Smooth muscle cell (in vitro differentiated cells): ENCODE measurements at regions not wholly inside any gene's neighbourhood (a gene's known extent, or its start where the extent isn't known, plus 50 kb on each side); places are given as distances from the start of the nearest gene placed in this dataset.
A peak's percentile ranks its signal among the peaks of the same experiment; 100 is the strongest.
"Not testable (repeated sequence)": the region's sequence is repeated elsewhere in the genome, so short reads cannot be mapped to it uniquely, and the experiment has no call there.

Experiments
- DNase-seq: peaks from one replicate; lab custom pipeline; 2025; ENCODE audit not compliant: unreplicated experiment; lab: John Stamatoyannopoulos, UW
- H2AFZ ChIP-seq: fragments of 200-600 bp; sonication (generic); 2 replicates; pipeline ENCODE4 v1.6.0; 2016; ENCODE audit warnings: antibody characterized with exemption, low read depth, mild to moderate bottlenecking
- H3F3A ChIP-seq: fragments of 200-600 bp; sonication (generic); 2 replicates; pipeline ENCODE4 v1.6.0; 2017; ENCODE audit warnings: antibody characterized with exemption, low read depth
- H3K27ac ChIP-seq: fragments of 200-600 bp; sonication (generic); 2 replicates; pipeline ENCODE4 v1.5.1; 2016; ENCODE audit warnings: low read depth, mild to moderate bottlenecking
- H3K27me3 ChIP-seq: fragments of 200-600 bp; sonication (generic); 2 replicates; pipeline ENCODE4 v1.6.1; 2016; ENCODE audit warnings: low read depth, mild to moderate bottlenecking
- H3K36me3 ChIP-seq: fragments of 200-600 bp; sonication (generic); 2 replicates; pipeline ENCODE4 v1.5.1; 2016; ENCODE audit warnings: low read depth
- H3K4me1 ChIP-seq: fragments of 200-600 bp; sonication (generic); 2 replicates; pipeline ENCODE4 v1.5.1; 2016; ENCODE audit warnings: low read depth
- H3K4me2 ChIP-seq: fragments of 200-600 bp; sonication (generic); 2 replicates; pipeline ENCODE4 v1.6.0; 2016; ENCODE audit warnings: mild to moderate bottlenecking
- H3K4me3 ChIP-seq: fragments of 200-600 bp; sonication (generic); 2 replicates; pipeline ENCODE4 v1.5.1; 2016; ENCODE audit warnings: mild to moderate bottlenecking
- H3K79me2 ChIP-seq: fragments of 200-600 bp; sonication (generic); 2 replicates; pipeline ENCODE4 v1.6.0; 2016; ENCODE audit warnings: low read depth, mild to moderate bottlenecking
- H3K9ac ChIP-seq: fragments of 200-600 bp; sonication (generic); 2 replicates; pipeline ENCODE4 v1.6.0; 2016; ENCODE audit warnings: low read depth
- H3K9me3 ChIP-seq: fragments of 200-600 bp; sonication (generic); replicated peaks from 2 replicates; pipeline ENCODE4 v1.5.1; 2016; ENCODE audit warnings: low read depth
- H4K20me1 ChIP-seq: fragments of 200-600 bp; sonication (generic); 2 replicates; pipeline ENCODE4 v1.6.0; 2016; ENCODE audit warnings: low read depth
- CTCF ChIP-seq: fragments of 200-600 bp; sonication (generic); IDR thresholded peaks from 2 replicates; pipeline ENCODE4 v1.5.1; 2017; ENCODE audit warnings: borderline replicate concordance, mild to moderate bottlenecking, antibody characterized with exemption; ENCODE audit not compliant: insufficient read depth, poor library complexity, severe bottlenecking
- WGBS: methylation state at CpG from one replicate; pipeline ENCODE4 v1.1.7; 2016; ENCODE audit warnings: low lambda C conversion rate; 5-methylcytosine and 5-hydroxymethylcytosine counted together

- no peak overlapping the region for H2AFZ ChIP-seq
- no peak overlapping the region for H3K4me2 ChIP-seq
- no peaks in the 10 kb centered on the region for H3K27me3 ChIP-seq
- no peaks in the 10 kb centered on the region for H3K9me3 ChIP-seq
- TF ChIP-seq CTCF, result no peak
- H3K36me3 ChIP-seq, result no peaks in the 10 kb centered on the region
- H3K79me2 ChIP-seq, result no peaks in the 10 kb centered on the region
- 96% methylated on average over 3 of the region's 3 CpGs for WGBS
- no peaks in the 10 kb centered on the region for H4K20me1 ChIP-seq
- no peak overlapping the region for H3K9ac ChIP-seq
- no peak for DNase-seq
- no peaks in the 10 kb centered on the region for H3K4me1 ChIP-seq
- H3K4me3 ChIP-seq, result no peak overlapping the region
- no peaks in the 10 kb centered on the region for H3F3A ChIP-seq
- H3K27ac ChIP-seq, result no peak overlapping the region
Measured at GRCh38 chr19:20287070-20287469, 120.1 kb downstream of the ZNF486 start.

- WGBS, result 58% methylated on average over 4 of the region's 4 CpGs
- H3K36me3 ChIP-seq, H3K27me3 ChIP-seq, H3K27ac ChIP-seq, H4K20me1 ChIP-seq, DNase-seq, H2AFZ ChIP-seq, H3K79me2 ChIP-seq, H3K9me3 ChIP-seq, H3K4me1 ChIP-seq, H3K4me2 ChIP-seq, H3F3A ChIP-seq, H3K9ac ChIP-seq, H3K4me3 ChIP-seq: not testable (repeated sequence)
Measured at GRCh38 chr19:20285876-20286275, 118.9 kb downstream of the ZNF486 start.

- no peak overlapping the region for H3K27ac ChIP-seq
- H3K9ac ChIP-seq, result no peak overlapping the region
- H3K4me1 ChIP-seq, result no peaks in the 10 kb centered on the region
- no peaks in the 10 kb centered on the region for H3K27me3 ChIP-seq
- no peak for DNase-seq
- TF ChIP-seq CTCF, result no peak
- H3F3A ChIP-seq, result no peaks in the 10 kb centered on the region
- no peaks in the 10 kb centered on the region for H4K20me1 ChIP-seq
- H2AFZ ChIP-seq, result no peak overlapping the region
- no peaks in the 10 kb centered on the region for H3K79me2 ChIP-seq
- WGBS, result 94% methylated on average over 4 of the region's 4 CpGs
- no peaks in the 10 kb centered on the region for H3K9me3 ChIP-seq
- H3K4me3 ChIP-seq, result no peak overlapping the region
- H3K36me3 ChIP-seq, result no peaks in the 10 kb centered on the region
- H3K4me2 ChIP-seq, result no peak overlapping the region
Measured at GRCh38 chr19:20279516-20279915, 112.5 kb downstream of the ZNF486 start.

- no peak overlapping the region for H3K4me3 ChIP-seq
- no peaks in the 10 kb centered on the region for H3K4me1 ChIP-seq
- H3K36me3 ChIP-seq, result no peaks in the 10 kb centered on the region
- no peak overlapping the region for H3K27ac ChIP-seq
- H3K4me2 ChIP-seq, result no peak overlapping the region
- no peak for DNase-seq
- H3K9me3 ChIP-seq, result no peaks in the 10 kb centered on the region
- H3F3A ChIP-seq, result no peaks in the 10 kb centered on the region
- H2AFZ ChIP-seq, result no peak overlapping the region
- peak; percentile 53 for TF ChIP-seq CTCF
- 68% methylated on average over 7 of the region's 7 CpGs for WGBS
- no peaks in the 10 kb centered on the region for H3K27me3 ChIP-seq
- H3K79me2 ChIP-seq, result no peaks in the 10 kb centered on the region
- no peak overlapping the region for H3K9ac ChIP-seq
- H4K20me1 ChIP-seq, result no peaks in the 10 kb centered on the region
Measured at GRCh38 chr19:20278342-20278741, 111.3 kb downstream of the ZNF486 start.

- H4K20me1 ChIP-seq, H3K4me2 ChIP-seq, H3K36me3 ChIP-seq, DNase-seq, H3F3A ChIP-seq, H3K4me1 ChIP-seq, H2AFZ ChIP-seq, H3K4me3 ChIP-seq, H3K27ac ChIP-seq, H3K9me3 ChIP-seq, H3K27me3 ChIP-seq, H3K79me2 ChIP-seq, H3K9ac ChIP-seq: not testable (repeated sequence)
- 70% methylated on average over 1 of the region's 1 CpG for WGBS
Measured at GRCh38 chr19:20276732-20277082, 109.7 kb downstream of the ZNF486 start.
